ENCODE measurements at regions not wholly inside any gene's neighbourhood (a gene's known extent, or its start where the extent isn't known, plus 50 kb on each side); places are given as distances from the start of the nearest gene placed in this dataset.
A peak's percentile ranks its signal among the peaks of the same experiment; 100 is the strongest.

GRCh38 chr10:4103603-4104002, 318.6 kb upstream of the KLF6 start:
- intact Hi-C loops (cut with DNase I), result loop anchor here in 1 of 10 donors (10.0 kb wide), 1 partner anchor 141 kb away; no protein-coding TSS in a partner anchor
- H3K9me3 ChIP-seq, result peaks cover 0 to 5% (median 0%) of the 10 kb centered on the region in 11 donors
- no peak overlapping the region for H3K4me3 ChIP-seq
- no peak for DNase-seq
- H3K36me3 ChIP-seq, result no peaks in the 10 kb centered on the region
- no peak for TF ChIP-seq CTCF (IDR thresholded peaks at IDR 0.05)
- H3K27me3 ChIP-seq, result no peaks in the 10 kb centered on the region
- no peak for ATAC-seq
- no peak overlapping the region for H3K27ac ChIP-seq
- 69 to 82% methylated on average over 7 of the region's 7 CpGs for WGBS, 2 donors
- H3K4me1 ChIP-seq, result peaks cover 0 to 30% (median 10%) of the 10 kb centered on the region in 9 donors

DNA sequence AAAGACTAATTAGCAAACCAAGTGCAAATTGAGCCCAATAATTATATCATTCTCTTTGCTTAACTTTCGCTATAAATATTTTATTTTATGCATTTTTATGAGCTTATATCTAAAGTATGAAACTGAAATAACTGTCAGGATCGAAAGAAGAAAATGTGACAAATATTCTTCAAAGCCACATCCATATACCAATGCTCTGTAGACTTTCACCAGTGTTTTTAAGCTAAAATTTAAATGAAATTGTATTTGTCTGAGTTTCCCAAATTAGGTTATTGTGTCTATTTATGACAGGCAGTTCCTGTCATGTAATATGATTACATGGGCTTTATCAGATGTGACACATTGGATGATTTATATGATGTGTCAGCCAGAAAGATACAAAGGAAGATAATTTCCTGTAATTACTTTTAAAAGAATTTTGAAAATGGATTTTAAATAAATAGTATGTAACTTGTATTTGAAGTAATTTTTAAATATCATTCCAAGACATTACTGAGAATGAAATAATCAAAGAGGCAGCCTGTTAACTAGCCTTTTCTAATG, 317.9 kb upstream of the KLF6 start:
- 95 to 98% methylated on average over 2 of the region's 2 CpGs for WGBS, 2 donors
- H3K4me1 ChIP-seq, result peaks cover 0 to 23% (median 3%) of the 10 kb centered on the region in 9 donors
- H3K4me3 ChIP-seq, result no peak overlapping the region
- DNase-seq, result no peak
- peaks cover 0 to 5% (median 0%) of the 10 kb centered on the region in 11 donors for H3K9me3 ChIP-seq
- no peak for TF ChIP-seq CTCF (IDR thresholded peaks at IDR 0.05)
- ATAC-seq, result no peak
- intact Hi-C loops (cut with DNase I), result loop anchor here in 1 of 10 donors (10.0 kb wide), 1 partner anchor 142 kb away; no protein-coding TSS in a partner anchor
- no peaks in the 10 kb centered on the region for H3K27me3 ChIP-seq
- no peak overlapping the region for H3K27ac ChIP-seq
- no peaks in the 10 kb centered on the region for H3K36me3 ChIP-seq

DNA sequence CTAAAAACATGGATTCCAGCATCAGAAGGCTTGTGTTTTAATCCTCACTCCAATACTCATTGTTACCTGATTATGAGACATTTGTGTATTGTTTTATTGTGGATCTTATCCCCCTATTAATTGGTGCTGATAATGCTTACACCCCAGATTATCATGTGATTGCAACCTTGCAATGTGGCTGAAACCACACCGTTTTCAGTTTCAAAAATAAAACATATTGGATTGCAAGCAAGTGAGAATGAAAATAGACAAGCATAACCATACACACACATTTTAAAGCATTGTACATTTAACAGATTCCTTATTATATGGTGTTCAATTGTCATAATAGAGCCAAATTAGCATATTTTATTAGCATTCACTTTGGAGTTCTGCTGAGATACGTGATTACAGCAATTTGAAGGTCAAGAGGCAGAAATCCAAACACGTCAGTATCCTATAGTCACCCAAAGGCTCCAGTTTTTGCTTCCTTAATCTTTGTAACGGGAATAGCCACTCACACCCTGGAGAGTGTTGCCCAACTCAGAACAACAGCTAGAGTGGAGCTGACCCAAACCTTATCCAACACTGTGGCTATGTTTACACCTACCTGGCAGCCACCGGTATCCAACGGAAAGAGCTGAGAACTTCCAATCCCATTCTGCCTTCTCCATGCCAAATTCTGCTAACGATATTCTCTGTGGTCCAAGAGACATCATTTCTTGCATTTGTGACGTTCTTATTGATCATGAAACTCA, 317.1 kb upstream of the KLF6 start:
- H3K4me3 ChIP-seq, result no peak overlapping the region
- intact Hi-C loops (cut with DNase I), result loop anchor here in 1 of 10 donors (10.0 kb wide), 1 partner anchor 143 kb away; no protein-coding TSS in a partner anchor
- peaks cover 0 to 5% (median 0%) of the 10 kb centered on the region in 11 donors for H3K9me3 ChIP-seq
- H3K36me3 ChIP-seq, result no peaks in the 10 kb centered on the region
- peak in 5 of 8 donors; percentile 58 to 100 (median 86) for ATAC-seq
- H3K27me3 ChIP-seq, result no peaks in the 10 kb centered on the region
- DNase-seq, result no peak
- H3K4me1 ChIP-seq, result peaks cover 0 to 15% (median 0%) of the 10 kb centered on the region in 9 donors
- TF ChIP-seq CTCF (IDR thresholded peaks at IDR 0.05), result no peak
- 68 to 73% methylated on average over 8 of the region's 8 CpGs for WGBS, 2 donors
- no peak overlapping the region for H3K27ac ChIP-seq

- intact Hi-C loops (cut with DNase I), result loop anchor here in 1 of 10 donors (10.0 kb wide), 1 partner anchor 144 kb away; no protein-coding TSS in a partner anchor
- H3K4me3 ChIP-seq, result no peak overlapping the region
- H3K36me3 ChIP-seq, result no peaks in the 10 kb centered on the region
- DNase-seq (no peak), ATAC-seq (no peak)
- H3K9me3 ChIP-seq, result no peaks in the 10 kb centered on the region
- H3K27ac ChIP-seq, result no peak overlapping the region
- no peak for TF ChIP-seq CTCF (IDR thresholded peaks at IDR 0.05)
- 88% methylated on average over 4 of the region's 4 CpGs for WGBS, 2 donors
- H3K27me3 ChIP-seq, result no peaks in the 10 kb centered on the region
- peaks cover 0 to 14% (median 0%) of the 10 kb centered on the region in 9 donors for H3K4me1 ChIP-seq
These were observed 315.4 kb upstream of the KLF6 start for GRCh38 chr10:4100380-4100779.
